HG02610 (cell line): ENCODE measurements at regions not wholly inside any gene's neighbourhood (a gene's known extent, or its start where the extent isn't known, plus 50 kb on each side); places are given as distances from the start of the nearest gene placed in this dataset.
A peak's percentile ranks its signal among the peaks of the same experiment; 100 is the strongest.
"Not testable (repeated sequence)": the region's sequence is repeated elsewhere in the genome, so short reads cannot be mapped to it uniquely, and the experiment has no call there.

Source experiments
- ATAC-seq: cut with Tn5 transposase; IDR thresholded peaks from one replicate; pipeline ENCODE4 v1.9.1; 2021; ENCODE audit warnings: mild to moderate bottlenecking, moderate library complexity; ENCODE audit not compliant: unreplicated experiment

- ATAC-seq: no peak
These were observed 266.8 kb downstream of the CD83 start for GRCh38 chr6:14384175-14384949.

- ATAC-seq: no peak
These were observed 268.7 kb downstream of the CD83 start for GRCh38 chr6:14386263-14386662.

GRCh38 chr6:14386668-14387067 is 269.1 kb downstream of the CD83 start:
- no peak for ATAC-seq

GRCh38 chr6:14388371-14388770 is 270.8 kb downstream of the CD83 start:
- no peak for ATAC-seq

GRCh38 chr6:14389776-14390175 is 272.2 kb downstream of the CD83 start:
- ATAC-seq: not testable (repeated sequence)

GRCh38 chr6:14390805-14391204 is 273.2 kb downstream of the CD83 start:
- ATAC-seq: no peak

- no peak for ATAC-seq
These were observed 276.3 kb downstream of the CD83 start for GRCh38 chr6:14393910-14394309.

- ATAC-seq: no peak
These were observed 278.8 kb downstream of the CD83 start for GRCh38 chr6:14396392-14396791.

- ATAC-seq: peak; percentile 74
These were observed 279.4 kb downstream of the CD83 start for GRCh38 chr6:14396826-14397517.

GRCh38 chr6:14397518-14397901 is 279.9 kb downstream of the CD83 start:
- ATAC-seq: peak; percentile 19

- ATAC-seq: no peak
These were observed 281.4 kb downstream of the CD83 start for GRCh38 chr6:14398953-14399352.

- ATAC-seq: no peak
These were observed 282.1 kb downstream of the CD83 start for GRCh38 chr6:14399635-14400034.

GRCh38 chr6:14401246-14401645 is 283.7 kb downstream of the CD83 start:
- no peak for ATAC-seq

- no peak for ATAC-seq
These were observed 289.2 kb downstream of the CD83 start for GRCh38 chr6:14406614-14407331.

GRCh38 chr6:14408446-14408845 is 290.9 kb downstream of the CD83 start:
- no peak for ATAC-seq

GRCh38 chr6:14412026-14412425 is 294.5 kb downstream of the CD83 start:
- no peak for ATAC-seq

GRCh38 chr6:14415452-14415851 is 297.9 kb downstream of the CD83 start:
- ATAC-seq: no peak

GRCh38 chr6:14417377-14417776 is 299.8 kb downstream of the CD83 start:
- ATAC-seq: no peak

- ATAC-seq: not testable (repeated sequence)
These were observed 301.7 kb downstream of the CD83 start for GRCh38 chr6:14419224-14419623.

- ATAC-seq: no peak
These were observed 304.5 kb downstream of the CD83 start for GRCh38 chr6:14422061-14422460.

- ATAC-seq: no peak
These were observed 305.3 kb downstream of the CD83 start for GRCh38 chr6:14422917-14423316.

- no peak for ATAC-seq
These were observed 305.8 kb downstream of the CD83 start for GRCh38 chr6:14423330-14423729.
